Heart left ventricle (tissue), 16 donors: ENCODE measurements at regions not wholly inside any gene's neighbourhood (a gene's known extent, or its start where the extent isn't known, plus 50 kb on each side); places are given as distances from the start of the nearest gene placed in this dataset.

Experiments
- ATAC-seq, 4 donors: fragments of 200-7000 bp; cut with Tn5 transposase; one replicate each; pipeline ENCODE4 v1.9.1; 2020 to 2022; ENCODE audit warnings: moderate library complexity in 4 of 4, mild to moderate bottlenecking in 3 of 4, moderate number of reproducible peaks in 1 of 4
- DNase-seq, 5 donors: peaks; one replicate each; pipeline ENCODE4 v3.0.0-alpha.2; 2020
- H3K27ac ChIP-seq, 12 donors: fragments of 200-600 bp; sonication (generic) in 4 of 12; one replicate each; pipeline versions ENCODE4 v1.5.0 to v1.8.0; 2016 to 2022; ENCODE audit warnings: mild to moderate bottlenecking in 2 of 12
- H3K27me3 ChIP-seq, 9 donors: fragments of 200-600 bp; sonication (generic) in 2 of 9; one replicate each; pipeline versions ENCODE4 v1.5.1 to v1.8.0; 2016 to 2022; ENCODE audit warnings: mild to moderate bottlenecking in 3 of 9
- H3K36me3 ChIP-seq, 9 donors: fragments of 200-600 bp; sonication (generic) in 2 of 9; one replicate each; pipeline versions ENCODE4 v1.5.0 to v1.8.0; 2018 to 2022; ENCODE audit warnings: mild to moderate bottlenecking in 2 of 9
- H3K4me1 ChIP-seq, 12 donors: fragments of 200-600 bp; sonication (generic) in 4 of 12; one replicate each; pipeline versions ENCODE4 v1.5.0 to v1.8.0; 2016 to 2022; ENCODE audit warnings: mild to moderate bottlenecking in 3 of 12
- H3K4me3 ChIP-seq, 12 donors: fragments of 200-600 bp; sonication (generic) in 4 of 12; one replicate each; pipeline versions ENCODE4 v1.5.0 to v1.8.0; 2017 to 2022; ENCODE audit warnings: mild to moderate bottlenecking in 9 of 12, moderate library complexity in 4 of 12
- H3K9me3 ChIP-seq, 12 donors: fragments of 200-600 bp; sonication (generic) in 4 of 12; one replicate each; pipeline versions ENCODE4 v1.5.0 to v1.8.0; 2016 to 2022; ENCODE audit warnings: mild to moderate bottlenecking in 1 of 12
- POLR2A ChIP-seq, 2 donors: fragments of 450-650 bp; IDR thresholded peaks; one replicate each; pipeline ENCODE4 v1.6.1; 2017; ENCODE audit warnings: antibody characterized with exemption in 2 of 2, mild to moderate bottlenecking in 2 of 2, moderate library complexity in 2 of 2
- WGBS, 4 donors: extraction: QIAGEN DNeasy Blood & Tissue Kit in 2 of 4; methylation state at CpG; one replicate each; pipeline versions ENCODE4 v1.1.5 to v1.1.7; 2013 to 2018; 5-methylcytosine and 5-hydroxymethylcytosine counted together
- intact Hi-C, 10 donors: fragments of 100-400 bp; cut with DNase I; formaldehyde crosslinking; loops; one replicate each; pipeline versions ENCODE4 v1.11.1 to v1.14.2; 2022
- TF ChIP-seq, protein P1 (sequence below), 12 donors: fragments of 200-600 bp; sonication (generic) in 4 of 12; IDR thresholded peaks; one replicate each; pipeline versions ENCODE4 v1.5.0 to v1.8.0; 2018 to 2022; ENCODE audit warnings: antibody characterized with exemption in 12 of 12, mild to moderate bottlenecking in 5 of 12
- donor health status: ischemic (EF 13 %, LVEDD 7.1; RV severe dilation, severe dysfunction).
- donor health status: healthy with polysubstance abuse.
- donor health status: DM: no; HTN: yes; CAD: no.
- donor health status: DM: no; HTN: no; CAD: no.
- donor health status: ischemic (EF 25% LVEDD 6.9; RV normal size, moderate dysfunction).
- donor health status: ischemic (EF 25% LVEDD 5.7; RV mildly dilated, moderate dysfunction).
- donor health status: healthy.
- donor health status: DM: yes; HTN: yes; CAD: no.
- donor health status: ischemic (EF 35%, LVEDD 5.7; RV mildly dilated, moderate dysfunction).
- donor health status: nonischemic (EF 11% LVEDD 7.7; RV severe dilation, severe dysfunction).
- donor health status: DM: yes; HTN: yes; CAD: no.
- donor health status: PGD.
- donor health status: ischemic (EF 29% LVEDD 5.4; RV normal size, mild dysfunction).
- donor health status: nonischemic (EF 23%, LVEDD 6.1; RV moderate dilation, normal function).

- Histone ChIP-seq H3K27ac (no peak overlapping the region), H3K27me3 (no peaks in the 10 kb centered on the region), H3K4me1 (no peaks in the 10 kb centered on the region), H3K4me3 (no peak overlapping the region), H3K9me3 (peaks cover 0 to 15% (median 0%) of the 10 kb centered on the region in 12 donors), H3K36me3 (no peaks in the 10 kb centered on the region)
- DNase-seq (no peak), ATAC-seq (no peak)
- intact Hi-C loops, result no loop called here
- 69 to 84% (median 78%) methylated on average over 1 of the region's 1 CpG for WGBS, 4 donors
- TF ChIP-seq POLR2A (IDR thresholded peaks at IDR 0.05), result no peak
These were observed 77.3 kb upstream of the CXCR4 start for GRCh38 chr2:136195226-136195625.

DNA sequence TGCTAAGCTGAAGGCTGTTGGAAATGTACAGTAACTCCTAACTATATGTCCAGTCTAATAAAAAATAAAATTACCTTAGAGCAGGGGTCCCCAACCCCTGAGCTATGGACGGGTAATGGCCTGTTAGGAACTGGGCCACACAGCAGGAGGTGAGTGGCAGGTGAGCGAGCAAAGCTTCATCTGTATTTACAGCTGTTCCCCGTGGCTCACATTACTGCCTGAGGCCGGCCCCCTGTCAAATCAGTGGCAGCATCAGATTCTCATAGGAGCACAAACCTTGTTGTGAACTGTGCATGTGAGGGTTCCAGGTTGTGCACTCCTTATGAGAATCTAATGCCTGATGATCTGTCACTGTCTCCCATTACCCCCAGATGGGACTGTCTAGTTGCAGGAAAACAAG, 73.1 kb upstream of the CXCR4 start:
- 90 to 93% (median 92%) methylated on average over 3 to 4 of the region's 4 CpGs for WGBS, 4 donors
- Histone ChIP-seq H3K4me3 (no peak overlapping the region), H3K27ac (no peak overlapping the region), H3K36me3 (no peaks in the 10 kb centered on the region), H3K9me3 (no peaks in the 10 kb centered on the region), H3K27me3 (no peaks in the 10 kb centered on the region), H3K4me1 (no peaks in the 10 kb centered on the region)
- DNase-seq (no peak), ATAC-seq (no peak)
- intact Hi-C loops, result no loop called here
- TF ChIP-seq, protein P1, sequence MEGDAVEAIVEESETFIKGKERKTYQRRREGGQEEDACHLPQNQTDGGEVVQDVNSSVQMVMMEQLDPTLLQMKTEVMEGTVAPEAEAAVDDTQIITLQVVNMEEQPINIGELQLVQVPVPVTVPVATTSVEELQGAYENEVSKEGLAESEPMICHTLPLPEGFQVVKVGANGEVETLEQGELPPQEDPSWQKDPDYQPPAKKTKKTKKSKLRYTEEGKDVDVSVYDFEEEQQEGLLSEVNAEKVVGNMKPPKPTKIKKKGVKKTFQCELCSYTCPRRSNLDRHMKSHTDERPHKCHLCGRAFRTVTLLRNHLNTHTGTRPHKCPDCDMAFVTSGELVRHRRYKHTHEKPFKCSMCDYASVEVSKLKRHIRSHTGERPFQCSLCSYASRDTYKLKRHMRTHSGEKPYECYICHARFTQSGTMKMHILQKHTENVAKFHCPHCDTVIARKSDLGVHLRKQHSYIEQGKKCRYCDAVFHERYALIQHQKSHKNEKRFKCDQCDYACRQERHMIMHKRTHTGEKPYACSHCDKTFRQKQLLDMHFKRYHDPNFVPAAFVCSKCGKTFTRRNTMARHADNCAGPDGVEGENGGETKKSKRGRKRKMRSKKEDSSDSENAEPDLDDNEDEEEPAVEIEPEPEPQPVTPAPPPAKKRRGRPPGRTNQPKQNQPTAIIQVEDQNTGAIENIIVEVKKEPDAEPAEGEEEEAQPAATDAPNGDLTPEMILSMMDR (IDR thresholded peaks at IDR 0.05), result no peak
- TF ChIP-seq POLR2A (IDR thresholded peaks at IDR 0.05), result no peak

DNA sequence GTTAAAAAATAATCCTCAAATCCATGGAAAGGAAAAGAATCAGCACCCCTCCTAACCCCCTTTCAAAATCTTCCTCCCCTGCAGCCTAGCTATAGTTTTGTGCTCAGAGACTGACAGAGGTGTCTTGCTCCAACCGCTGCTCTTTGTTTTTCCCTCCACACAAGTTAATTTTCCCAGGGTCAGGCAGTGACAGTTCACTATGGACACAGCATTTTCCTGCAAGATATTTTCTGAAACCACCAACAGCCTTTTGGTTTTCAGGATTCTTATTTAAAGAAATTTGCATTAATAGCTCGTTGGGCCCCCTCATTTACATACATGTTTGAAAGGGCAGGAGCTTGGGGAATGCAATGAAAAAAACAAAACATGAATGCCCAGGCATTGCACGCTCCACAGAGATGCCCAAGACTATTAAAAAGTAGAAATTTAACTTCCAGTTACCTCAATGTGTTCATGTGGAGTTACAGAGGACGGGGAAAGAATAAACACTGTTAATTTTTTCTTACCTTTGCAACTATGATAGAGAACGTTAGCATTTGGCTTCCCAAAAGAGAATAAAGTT, 71.4 kb upstream of the CXCR4 start:
- H3K36me3 ChIP-seq, result no peaks in the 10 kb centered on the region
- no peaks in the 10 kb centered on the region for H3K4me1 ChIP-seq
- no peak for ATAC-seq
- H3K4me3 ChIP-seq, result no peak overlapping the region
- WGBS, 4 donors, result 64 to 71% (median 70%) methylated on average over 5 of the region's 5 CpGs
- no peaks in the 10 kb centered on the region for H3K27me3 ChIP-seq
- no peak overlapping the region for H3K27ac ChIP-seq
- TF ChIP-seq, protein P1 (IDR thresholded peaks at IDR 0.05), result no peak
- TF ChIP-seq POLR2A (IDR thresholded peaks at IDR 0.05), result no peak
- DNase-seq, result no peak
- H3K9me3 ChIP-seq, result peaks cover 0 to 5% (median 0%) of the 10 kb centered on the region in 12 donors
- intact Hi-C loops, result no loop called here

GRCh38 chr2:136188086-136188485, 70.1 kb upstream of the CXCR4 start:
- ATAC-seq, result no peak
- no peak overlapping the region for H3K27ac ChIP-seq
- intact Hi-C loops, result no loop called here
- H3K36me3 ChIP-seq, result no peaks in the 10 kb centered on the region
- H3K4me3 ChIP-seq, result no peak overlapping the region
- TF ChIP-seq POLR2A (IDR thresholded peaks at IDR 0.05), result no peak
- TF ChIP-seq, protein P1 (IDR thresholded peaks at IDR 0.05), result no peak
- H3K4me1 ChIP-seq, result no peaks in the 10 kb centered on the region
- 93 to 100% (median 97%) methylated on average over 3 of the region's 3 CpGs for WGBS, 4 donors
- H3K27me3 ChIP-seq, result no peaks in the 10 kb centered on the region
- no peak for DNase-seq
- H3K9me3 ChIP-seq, result peaks cover 0 to 5% (median 0%) of the 10 kb centered on the region in 12 donors
